GM12892 (cell line): ENCODE measurements at regions not wholly inside any gene's neighbourhood (a gene's known extent, or its start where the extent isn't known, plus 50 kb on each side); places are given as distances from the start of the nearest gene placed in this dataset.

ENCODE experiments used
- POLR2A ChIP-seq: IDR thresholded peaks from 2 replicates; pipeline ENCODE4 v1.6.1; 2011; ENCODE audit warnings: low read depth, low read length, control low read depth
- POLR2AphosphoS5 ChIP-seq: IDR thresholded peaks from 2 replicates; pipeline ENCODE4 v1.6.1; 2011; ENCODE audit warnings: low read depth, low read length, control low read depth
- TAF1 ChIP-seq: IDR thresholded peaks from 2 replicates; pipeline ENCODE4 v1.6.1; 2011; ENCODE audit warnings: low read depth, mild to moderate bottlenecking, control low read depth, low read length, borderline replicate concordance

DNA sequence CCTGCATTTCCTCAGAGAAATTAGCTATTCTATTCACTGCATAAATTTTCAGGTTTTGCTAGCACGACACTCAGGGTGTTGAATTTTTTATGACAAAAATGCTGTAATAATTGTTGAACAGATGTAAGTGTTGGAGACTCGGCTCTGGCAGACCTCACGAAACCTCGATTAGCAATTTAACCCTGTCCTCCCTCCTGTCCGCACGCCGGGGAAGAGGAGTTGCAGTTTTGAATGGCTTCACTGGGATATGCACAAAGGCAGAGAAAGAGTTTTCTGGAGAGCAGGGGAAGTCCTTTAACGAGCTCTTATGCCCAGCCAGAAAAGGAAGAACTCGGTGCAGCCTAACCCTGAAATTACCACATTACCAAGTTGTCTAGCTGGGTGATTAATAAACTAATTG lies 661.1 kb downstream of the VRK1 start:
- no peak for TF ChIP-seq POLR2AphosphoS5
- no peak for TF ChIP-seq POLR2A
- no peak for TF ChIP-seq TAF1
